ENCODE measurements at regions not wholly inside any gene's neighbourhood (a gene's known extent, or its start where the extent isn't known, plus 50 kb on each side); places are given as distances from the start of the nearest gene placed in this dataset.
A peak's percentile ranks its signal among the peaks of the same experiment; 100 is the strongest.
"Not testable (repeated sequence)": the region's sequence is repeated elsewhere in the genome, so short reads cannot be mapped to it uniquely, and the experiment has no call there.

DNA sequence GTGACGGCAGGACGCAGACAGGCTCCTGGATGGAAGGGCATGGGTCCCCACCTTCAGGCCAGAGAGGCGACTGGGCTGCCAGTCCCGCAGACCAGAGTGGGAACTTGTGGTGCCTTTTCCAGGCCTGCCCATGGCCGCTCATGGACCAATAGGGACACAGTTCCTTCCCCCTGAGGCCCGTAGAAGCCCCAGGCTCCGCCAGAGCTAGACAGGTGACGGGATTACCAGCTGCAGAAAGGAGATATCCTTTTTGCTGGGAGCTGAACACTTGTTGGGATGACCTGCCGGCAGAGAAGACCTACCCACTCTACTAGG, 73.6 kb upstream of the RASSF8 start:
- DNase-seq (ENCODE audit: insufficient read length, low spot score) (no peak), FAIRE-seq (no peak)
- TF ChIP-seq, protein P1, sequence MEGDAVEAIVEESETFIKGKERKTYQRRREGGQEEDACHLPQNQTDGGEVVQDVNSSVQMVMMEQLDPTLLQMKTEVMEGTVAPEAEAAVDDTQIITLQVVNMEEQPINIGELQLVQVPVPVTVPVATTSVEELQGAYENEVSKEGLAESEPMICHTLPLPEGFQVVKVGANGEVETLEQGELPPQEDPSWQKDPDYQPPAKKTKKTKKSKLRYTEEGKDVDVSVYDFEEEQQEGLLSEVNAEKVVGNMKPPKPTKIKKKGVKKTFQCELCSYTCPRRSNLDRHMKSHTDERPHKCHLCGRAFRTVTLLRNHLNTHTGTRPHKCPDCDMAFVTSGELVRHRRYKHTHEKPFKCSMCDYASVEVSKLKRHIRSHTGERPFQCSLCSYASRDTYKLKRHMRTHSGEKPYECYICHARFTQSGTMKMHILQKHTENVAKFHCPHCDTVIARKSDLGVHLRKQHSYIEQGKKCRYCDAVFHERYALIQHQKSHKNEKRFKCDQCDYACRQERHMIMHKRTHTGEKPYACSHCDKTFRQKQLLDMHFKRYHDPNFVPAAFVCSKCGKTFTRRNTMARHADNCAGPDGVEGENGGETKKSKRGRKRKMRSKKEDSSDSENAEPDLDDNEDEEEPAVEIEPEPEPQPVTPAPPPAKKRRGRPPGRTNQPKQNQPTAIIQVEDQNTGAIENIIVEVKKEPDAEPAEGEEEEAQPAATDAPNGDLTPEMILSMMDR (IDR thresholded peaks at IDR 0.05; ENCODE audit: insufficient read depth, missing control alignments), result no peak

- no peak for DNase-seq (ENCODE audit: insufficient read length, low spot score)
- FAIRE-seq, result no peak
- TF ChIP-seq, protein P1 (IDR thresholded peaks at IDR 0.05; ENCODE audit: insufficient read depth, missing control alignments), result no peak
Observed at GRCh38 chr12:25886396-25886795, 72.1 kb upstream of the RASSF8 start.

DNA sequence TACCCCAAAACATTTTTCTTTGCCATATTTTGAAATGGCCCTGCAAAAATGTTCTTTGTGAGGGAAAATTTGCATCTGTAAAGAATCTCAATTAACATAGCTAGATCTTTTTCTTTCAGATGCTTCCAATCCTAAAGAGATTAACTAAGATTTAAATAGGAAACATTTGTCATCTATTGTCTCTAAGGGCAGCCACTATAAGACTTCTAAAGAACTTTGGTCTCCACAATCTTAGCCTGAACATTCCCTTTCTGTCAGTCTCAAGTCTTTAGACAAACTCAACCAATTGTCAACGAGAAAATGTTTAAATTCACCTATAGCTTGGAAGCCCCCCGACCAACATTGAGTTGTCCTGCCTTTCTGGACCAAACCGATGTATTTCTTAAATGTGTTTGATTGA, 71.1 kb upstream of the RASSF8 start:
- TF ChIP-seq, protein P1 (IDR thresholded peaks at IDR 0.05; ENCODE audit: insufficient read depth, missing control alignments), result no peak
- no peak for FAIRE-seq
- DNase-seq (ENCODE audit: insufficient read length, low spot score), result no peak

DNA sequence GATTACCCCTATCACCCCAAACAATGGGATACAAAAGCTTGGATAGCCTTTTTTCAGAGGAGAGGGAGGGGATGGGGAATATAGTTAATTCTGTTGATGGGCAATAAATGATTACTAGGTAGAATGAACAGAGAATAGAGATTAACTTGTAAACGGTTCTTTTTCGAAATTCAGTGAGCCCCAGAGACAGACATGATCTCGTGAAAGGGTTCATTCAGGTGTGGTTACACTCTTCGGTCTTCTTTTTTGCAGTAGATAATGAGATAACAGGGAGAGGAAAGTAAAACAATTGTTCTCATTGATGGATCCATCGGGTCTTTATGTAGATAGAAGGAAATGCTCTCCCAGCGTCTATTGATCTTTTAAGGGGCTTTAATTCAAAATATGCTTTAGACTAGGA, 69.3 kb upstream of the RASSF8 start:
- DNase-seq (ENCODE audit: insufficient read length, low spot score), result no peak
- TF ChIP-seq, protein P1 (IDR thresholded peaks at IDR 0.05; ENCODE audit: insufficient read depth, missing control alignments), result no peak
- no peak for FAIRE-seq

DNA sequence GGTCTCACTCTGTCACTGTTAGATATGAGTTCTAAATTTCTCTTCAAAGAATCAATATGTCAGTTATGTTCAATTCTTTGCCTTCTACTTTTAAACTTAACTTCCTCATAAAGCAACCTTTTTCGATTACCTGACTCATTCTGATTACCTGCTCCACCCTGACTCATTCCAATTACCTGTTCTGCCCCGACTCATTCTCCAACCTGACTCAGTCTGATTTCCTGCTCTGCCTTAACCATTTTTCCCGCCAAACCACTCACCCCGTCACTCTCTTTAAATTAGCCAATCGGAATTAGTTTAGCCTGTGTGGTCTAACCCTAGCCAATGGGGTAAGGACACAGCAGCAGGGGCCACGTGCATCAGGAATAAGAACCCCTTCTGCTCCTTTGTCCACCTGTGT, 67.4 kb upstream of the RASSF8 start:
- not testable (repeated sequence) for FAIRE-seq; DNase-seq (ENCODE audit: insufficient read length, low spot score)

GRCh38 chr12:25894759-25895158, 63.7 kb upstream of the RASSF8 start:
- TF ChIP-seq, protein P1 (IDR thresholded peaks at IDR 0.05; ENCODE audit: insufficient read depth, missing control alignments), result no peak
- DNase-seq (ENCODE audit: insufficient read length, low spot score), result no peak
- FAIRE-seq, result no peak

GRCh38 chr12:25896981-25897380, 61.5 kb upstream of the RASSF8 start:
- TF ChIP-seq, protein P1 (IDR thresholded peaks at IDR 0.05; ENCODE audit: insufficient read depth, missing control alignments), result no peak
- FAIRE-seq, result no peak
- no peak for DNase-seq (ENCODE audit: insufficient read length, low spot score)

GRCh38 chr12:25903603-25904245, 54.8 kb upstream of the RASSF8 start:
- FAIRE-seq (peak; percentile 32), DNase-seq (ENCODE audit: insufficient read length, low spot score) (no peak)
- TF ChIP-seq, protein P1 (IDR thresholded peaks at IDR 0.05; ENCODE audit: insufficient read depth, missing control alignments), result no peak
